ENCODE measurements at regions not wholly inside any gene's neighbourhood (a gene's known extent, or its start where the extent isn't known, plus 50 kb on each side); places are given as distances from the start of the nearest gene placed in this dataset.

DNA sequence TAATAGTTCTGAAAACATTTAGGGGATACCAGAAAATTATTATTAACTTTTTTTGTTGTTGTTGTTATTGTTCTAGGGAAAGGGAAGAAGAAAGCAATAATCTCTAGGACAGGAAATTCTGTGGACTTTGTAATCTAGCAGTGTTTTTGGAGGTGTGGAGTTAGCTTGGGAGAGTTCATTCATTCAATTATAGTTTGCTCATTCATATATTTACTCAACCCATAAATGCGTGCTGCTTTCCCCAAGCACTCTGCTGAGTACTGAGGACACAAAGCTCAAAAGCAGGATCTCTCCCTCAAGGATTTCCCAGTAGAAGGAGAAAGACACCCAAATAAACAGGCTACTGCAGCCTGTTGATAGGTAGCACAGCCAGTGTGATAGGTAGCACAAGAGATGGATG, 984.3 kb downstream of the BCL11A start:
- DNase-seq (ENCODE audit: low spot score), result no peak

GRCh38 chr2:59568461-59568860, 985.0 kb downstream of the BCL11A start:
- DNase-seq (ENCODE audit: low spot score), result no peak

DNA sequence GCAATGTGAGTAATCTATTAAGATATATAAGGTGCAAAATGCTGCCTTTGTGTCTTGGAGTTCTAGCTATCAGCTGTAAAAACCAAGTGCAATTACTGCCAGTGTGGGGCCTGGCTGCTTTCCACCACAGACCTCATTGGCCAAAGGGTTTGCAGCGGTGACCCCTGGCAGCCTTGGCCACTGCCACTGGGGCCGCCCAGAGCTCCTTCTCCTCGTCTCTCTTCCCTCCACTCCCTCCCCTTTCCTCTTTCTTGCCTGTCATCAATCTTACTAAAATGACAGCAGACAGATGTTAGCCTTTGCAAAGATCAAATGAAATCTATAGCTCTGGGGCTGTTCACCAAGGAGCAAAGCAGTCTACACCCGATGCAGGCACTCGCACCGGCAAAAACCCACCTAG, 986.3 kb downstream of the BCL11A start:
- DNase-seq (ENCODE audit: low spot score), result no peak

DNA sequence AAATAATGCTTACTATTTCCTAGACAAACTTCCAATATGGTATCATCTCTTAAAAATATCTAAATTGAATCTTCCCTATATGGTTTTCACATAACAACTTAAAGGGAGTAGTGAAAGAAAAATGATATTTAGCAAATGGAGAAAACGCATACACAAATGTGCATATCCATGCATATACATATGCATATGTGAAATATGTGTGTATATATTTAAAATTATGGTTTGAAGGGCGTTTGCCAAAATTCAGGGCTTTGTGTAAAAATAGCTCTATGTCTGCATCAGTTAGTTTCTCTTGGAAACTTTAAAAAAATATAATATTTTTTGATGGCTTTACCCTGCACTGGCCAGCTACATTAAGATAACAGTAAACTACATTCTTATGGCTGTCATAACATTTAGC, 986.7 kb downstream of the BCL11A start:
- DNase-seq (ENCODE audit: low spot score), result no peak

GRCh38 chr2:59561281-59561680, 992.2 kb downstream of the BCL11A start:
- no peak for DNase-seq (ENCODE audit: low spot score)

- no peak for DNase-seq (ENCODE audit: low spot score)
Measured at GRCh38 chr2:59560769-59561168, 992.7 kb downstream of the BCL11A start.

DNA sequence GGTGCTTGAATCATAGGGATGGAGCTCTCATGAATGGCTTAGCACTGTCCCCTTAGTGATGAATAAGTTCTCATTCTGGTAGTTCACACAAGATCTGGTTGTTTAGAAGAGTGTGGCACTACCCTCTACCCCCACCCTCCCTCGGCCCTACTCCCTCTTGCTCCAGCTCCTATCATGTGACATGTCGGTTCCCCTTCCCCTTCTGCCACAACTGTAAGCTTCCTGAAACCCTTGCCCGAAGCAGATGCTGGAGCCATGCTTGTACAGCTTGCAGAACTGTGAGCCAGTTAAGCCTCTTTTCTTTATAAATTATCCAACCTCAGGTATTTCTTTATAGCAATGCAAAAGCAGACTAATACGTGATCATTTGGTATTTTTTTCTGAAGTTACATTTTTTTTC, 1012.6 kb downstream of the BCL11A start:
- no peak for DNase-seq (ENCODE audit: low spot score)

- DNase-seq (ENCODE audit: low spot score), result no peak
Measured at GRCh38 chr2:59538398-59538911, 1015.0 kb downstream of the BCL11A start.

- DNase-seq (ENCODE audit: low spot score), result no peak
Measured at GRCh38 chr2:59532808-59533207, 1020.6 kb downstream of the BCL11A start.

- no peak for DNase-seq (ENCODE audit: low spot score)
Measured at GRCh38 chr2:59530258-59530657, 1023.2 kb downstream of the BCL11A start.

- no peak for DNase-seq (ENCODE audit: low spot score)
Measured at GRCh38 chr2:59529726-59530125, 1023.7 kb downstream of the BCL11A start.

- no peak for DNase-seq (ENCODE audit: low spot score)
Measured at GRCh38 chr2:59528525-59528924, 1024.9 kb downstream of the BCL11A start.

GRCh38 chr2:59502981-59503380, 1050.5 kb downstream of the BCL11A start:
- no peak for DNase-seq (ENCODE audit: low spot score)

- no peak for DNase-seq (ENCODE audit: low spot score)
Measured at GRCh38 chr2:59490994-59491393, 1062.5 kb downstream of the BCL11A start.

GRCh38 chr2:59490192-59490591, 1063.3 kb downstream of the BCL11A start:
- no peak for DNase-seq (ENCODE audit: low spot score)

- no peak for DNase-seq (ENCODE audit: low spot score)
Measured at GRCh38 chr2:59484673-59485072, 1068.8 kb downstream of the BCL11A start.

- DNase-seq (ENCODE audit: low spot score), result peak; percentile 25
Measured at GRCh38 chr2:59463426-59463825, 1090.0 kb downstream of the BCL11A start.

- DNase-seq (ENCODE audit: low spot score), result no peak
Measured at GRCh38 chr2:59462422-59463197, 1090.8 kb downstream of the BCL11A start.

DNA sequence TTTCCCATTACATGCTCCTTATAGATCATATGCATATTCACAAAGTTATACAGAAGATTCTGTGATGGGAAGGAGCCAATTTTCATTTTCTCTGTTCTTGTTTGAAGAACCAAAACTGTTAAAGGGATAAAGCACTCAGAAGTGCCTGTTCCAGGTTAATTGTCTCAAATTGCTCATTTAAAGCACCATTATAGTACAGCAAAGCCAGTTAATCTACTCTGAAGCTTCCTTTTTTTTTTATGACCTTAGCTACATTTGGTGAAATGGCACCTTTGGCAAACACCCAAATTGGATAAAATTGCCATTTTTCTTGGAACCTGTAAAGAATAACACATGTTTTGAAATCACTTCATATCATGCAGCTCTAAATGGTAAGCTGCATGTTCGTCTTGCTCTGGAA, 1092.3 kb downstream of the BCL11A start:
- no peak for DNase-seq (ENCODE audit: low spot score)

DNA sequence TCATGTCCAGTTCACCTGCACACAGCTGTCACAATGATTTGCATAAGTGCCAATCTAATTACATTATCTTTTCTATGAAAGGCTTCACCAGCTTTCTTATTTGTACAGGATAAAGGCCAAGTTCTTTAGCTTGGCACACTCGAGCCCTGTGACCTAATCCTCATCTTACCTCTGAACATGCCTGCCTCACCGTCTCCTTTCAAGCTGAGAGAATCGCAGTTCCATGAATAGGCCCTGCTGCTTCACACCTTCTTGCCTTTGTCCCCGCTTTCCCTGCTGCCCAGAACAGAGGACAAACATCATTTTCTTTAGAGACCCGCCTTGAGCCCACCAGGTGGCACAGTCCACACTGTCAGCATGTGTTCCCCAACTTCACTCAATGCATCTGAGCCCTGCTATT, 1094.7 kb downstream of the BCL11A start:
- peak; percentile 14 for DNase-seq (ENCODE audit: low spot score)

GRCh38 chr2:59456285-59456684, 1097.2 kb downstream of the BCL11A start:
- no peak for DNase-seq (ENCODE audit: low spot score)

DNA sequence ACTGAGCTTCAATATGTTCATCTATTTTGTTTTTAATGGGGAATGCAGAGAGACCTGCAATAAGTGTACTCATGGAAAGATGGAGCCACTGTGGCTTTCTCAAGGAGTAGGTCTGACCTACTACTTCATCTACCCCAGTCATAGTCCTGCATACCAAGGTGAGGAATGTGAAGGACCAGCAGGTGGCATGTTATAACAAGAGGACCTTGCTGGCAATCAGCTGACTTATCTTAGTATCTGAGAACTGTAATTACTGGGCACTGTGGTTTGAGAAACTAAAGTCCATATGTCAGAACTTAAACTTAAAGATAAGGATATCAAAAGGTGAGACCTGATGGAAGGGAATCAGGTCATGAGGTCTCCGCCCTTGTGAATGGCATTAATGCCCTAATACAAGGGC, 1104.2 kb downstream of the BCL11A start:
- no peak for DNase-seq (ENCODE audit: low spot score)

GRCh38 chr2:59440491-59440890, 1113.0 kb downstream of the BCL11A start:
- DNase-seq (ENCODE audit: low spot score), result no peak

GRCh38 chr2:59435635-59436034, 1117.8 kb downstream of the BCL11A start:
- no peak for DNase-seq (ENCODE audit: low spot score)

Measured in iPS-NIHi11 (cell line).